ENCODE measurements at regions not wholly inside any gene's neighbourhood (a gene's known extent, or its start where the extent isn't known, plus 50 kb on each side); places are given as distances from the start of the nearest gene placed in this dataset.

DNA sequence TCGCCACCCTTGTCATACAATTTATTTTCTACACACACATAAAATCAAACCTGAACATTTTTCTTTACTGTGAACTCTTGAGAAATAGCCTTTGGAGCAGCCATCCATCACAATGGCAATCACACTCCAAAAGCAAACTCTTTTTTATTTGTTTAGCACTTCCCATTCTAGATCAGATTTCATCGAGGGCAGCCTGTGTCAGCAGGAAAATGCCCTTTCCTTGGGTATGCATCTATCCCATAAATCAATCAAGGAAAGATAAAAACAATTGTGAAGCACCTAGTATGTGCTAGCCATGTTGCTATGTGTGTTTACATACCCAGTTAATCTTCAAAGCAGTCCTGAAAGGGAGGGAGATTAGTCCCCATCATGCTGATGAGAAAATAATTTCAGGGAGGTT, 484.1 kb upstream of the USP24 start:
- Mint-ChIP-seq H3K27ac (ENCODE audit: unreplicated experiment) (no peak overlapping the region), H3K4me3 (ENCODE audit: unreplicated experiment) (no peak overlapping the region), H3K36me3 (ENCODE audit: unreplicated experiment) (no peaks in the 10 kb centered on the region), H3K4me1 (ENCODE audit: low read depth, unreplicated experiment) (no peaks in the 10 kb centered on the region), H3K9me3 (ENCODE audit: unreplicated experiment) (no peaks in the 10 kb centered on the region), H3K27me3 (ENCODE audit: unreplicated experiment) (no peaks in the 10 kb centered on the region)
- DNase-seq = no peak
- TF ChIP-seq, protein P1, sequence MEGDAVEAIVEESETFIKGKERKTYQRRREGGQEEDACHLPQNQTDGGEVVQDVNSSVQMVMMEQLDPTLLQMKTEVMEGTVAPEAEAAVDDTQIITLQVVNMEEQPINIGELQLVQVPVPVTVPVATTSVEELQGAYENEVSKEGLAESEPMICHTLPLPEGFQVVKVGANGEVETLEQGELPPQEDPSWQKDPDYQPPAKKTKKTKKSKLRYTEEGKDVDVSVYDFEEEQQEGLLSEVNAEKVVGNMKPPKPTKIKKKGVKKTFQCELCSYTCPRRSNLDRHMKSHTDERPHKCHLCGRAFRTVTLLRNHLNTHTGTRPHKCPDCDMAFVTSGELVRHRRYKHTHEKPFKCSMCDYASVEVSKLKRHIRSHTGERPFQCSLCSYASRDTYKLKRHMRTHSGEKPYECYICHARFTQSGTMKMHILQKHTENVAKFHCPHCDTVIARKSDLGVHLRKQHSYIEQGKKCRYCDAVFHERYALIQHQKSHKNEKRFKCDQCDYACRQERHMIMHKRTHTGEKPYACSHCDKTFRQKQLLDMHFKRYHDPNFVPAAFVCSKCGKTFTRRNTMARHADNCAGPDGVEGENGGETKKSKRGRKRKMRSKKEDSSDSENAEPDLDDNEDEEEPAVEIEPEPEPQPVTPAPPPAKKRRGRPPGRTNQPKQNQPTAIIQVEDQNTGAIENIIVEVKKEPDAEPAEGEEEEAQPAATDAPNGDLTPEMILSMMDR (IDR thresholded peaks at IDR 0.05; ENCODE audit: partially characterized antibody, unreplicated experiment) = no peak

DNA sequence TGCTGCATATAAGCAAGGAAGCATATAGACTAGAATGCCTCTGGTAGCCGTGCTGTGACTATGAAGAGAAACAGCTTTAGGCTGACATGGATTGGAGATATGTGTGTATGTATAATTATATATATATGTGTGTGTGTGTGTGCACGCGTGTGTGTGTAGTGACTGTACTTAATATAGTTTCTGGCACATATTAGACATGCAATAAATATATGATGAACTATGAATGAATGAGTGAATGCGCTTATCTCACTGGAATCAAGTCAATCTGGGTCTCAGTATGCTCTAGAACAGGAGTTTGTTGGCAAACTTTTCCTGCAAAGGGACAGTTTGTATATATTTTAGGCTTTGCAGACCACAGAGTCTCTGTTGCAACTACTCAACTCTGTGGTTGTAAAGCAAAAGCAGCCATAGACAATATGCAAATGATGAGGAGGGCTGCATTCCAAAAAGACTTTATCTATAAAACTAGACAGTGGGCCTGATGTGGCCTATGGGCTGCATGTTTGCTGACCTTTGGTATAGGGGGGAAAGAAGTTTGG, 482.9 kb upstream of the USP24 start:
- no peak overlapping the region for H3K27ac Mint-ChIP-seq (ENCODE audit: unreplicated experiment)
- H3K4me3 Mint-ChIP-seq (ENCODE audit: unreplicated experiment) = no peak overlapping the region
- DNase-seq = no peak
- no peaks in the 10 kb centered on the region for H3K4me1 Mint-ChIP-seq (ENCODE audit: low read depth, unreplicated experiment)
- TF ChIP-seq, protein P1 (IDR thresholded peaks at IDR 0.05; ENCODE audit: partially characterized antibody, unreplicated experiment) = no peak
- no peaks in the 10 kb centered on the region for H3K36me3 Mint-ChIP-seq (ENCODE audit: unreplicated experiment)
- no peaks in the 10 kb centered on the region for H3K9me3 Mint-ChIP-seq (ENCODE audit: unreplicated experiment)
- H3K27me3 Mint-ChIP-seq (ENCODE audit: unreplicated experiment) = no peaks in the 10 kb centered on the region

DNA sequence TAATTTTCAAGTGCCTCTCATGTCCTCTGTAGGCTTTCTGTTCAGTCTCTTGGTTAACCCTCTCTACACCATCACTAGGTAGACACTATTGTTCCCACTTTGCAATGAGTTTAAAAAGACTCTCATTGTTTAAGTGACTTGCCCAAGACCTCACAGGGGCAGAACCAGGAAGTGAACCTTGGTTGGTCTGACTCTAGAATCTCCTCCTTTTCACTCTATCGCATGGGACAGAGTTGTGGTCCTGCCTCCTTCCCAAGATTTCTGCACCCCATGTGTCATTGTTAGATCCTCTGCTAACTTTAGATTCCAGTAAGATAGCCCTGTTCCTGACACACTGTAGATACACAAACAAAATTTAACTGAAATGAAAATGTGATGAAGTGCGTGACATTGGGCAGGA, 481.7 kb upstream of the USP24 start:
- no peaks in the 10 kb centered on the region for H3K9me3 Mint-ChIP-seq (ENCODE audit: unreplicated experiment)
- no peak overlapping the region for H3K27ac Mint-ChIP-seq (ENCODE audit: unreplicated experiment)
- DNase-seq = no peak
- H3K4me1 Mint-ChIP-seq (ENCODE audit: low read depth, unreplicated experiment) = no peaks in the 10 kb centered on the region
- no peaks in the 10 kb centered on the region for H3K36me3 Mint-ChIP-seq (ENCODE audit: unreplicated experiment)
- TF ChIP-seq, protein P1 (IDR thresholded peaks at IDR 0.05; ENCODE audit: partially characterized antibody, unreplicated experiment) = no peak
- no peak overlapping the region for H3K4me3 Mint-ChIP-seq (ENCODE audit: unreplicated experiment)
- H3K27me3 Mint-ChIP-seq (ENCODE audit: unreplicated experiment) = no peaks in the 10 kb centered on the region

DNA sequence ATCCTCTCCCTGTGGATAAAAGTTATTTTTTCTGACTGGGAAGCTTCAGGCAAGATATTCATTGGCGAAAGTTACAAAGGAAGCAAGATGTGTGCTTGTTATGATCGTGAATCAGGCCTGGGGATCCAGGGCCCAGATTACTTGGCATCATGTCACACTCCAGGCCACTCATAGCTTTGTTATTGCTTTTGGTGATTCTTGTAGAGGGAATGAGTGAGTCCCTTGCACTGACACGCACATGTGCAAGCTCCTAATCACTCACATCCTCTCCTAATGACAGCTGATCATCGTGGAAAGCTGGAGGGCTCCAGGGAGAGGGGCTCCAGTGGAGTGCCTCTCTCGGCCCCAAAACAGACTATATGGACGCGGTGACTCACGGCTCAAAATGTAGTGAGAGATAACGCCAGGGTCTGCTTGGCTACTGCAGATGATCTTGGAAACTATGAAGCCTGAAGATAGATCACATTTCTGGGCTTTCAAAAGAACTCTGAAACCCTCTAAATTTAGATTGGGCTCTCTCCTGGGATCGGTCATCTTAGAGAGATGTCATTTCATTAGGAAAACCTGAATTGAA, 481.1 kb upstream of the USP24 start:
- TF ChIP-seq, protein P1 (IDR thresholded peaks at IDR 0.05; ENCODE audit: partially characterized antibody, unreplicated experiment) = no peak
- Mint-ChIP-seq H3K27ac (ENCODE audit: unreplicated experiment) (no peak overlapping the region), H3K4me1 (ENCODE audit: low read depth, unreplicated experiment) (no peaks in the 10 kb centered on the region), H3K4me3 (ENCODE audit: unreplicated experiment) (no peak overlapping the region), H3K9me3 (ENCODE audit: unreplicated experiment) (no peaks in the 10 kb centered on the region), H3K27me3 (ENCODE audit: unreplicated experiment) (no peaks in the 10 kb centered on the region), H3K36me3 (ENCODE audit: unreplicated experiment) (no peaks in the 10 kb centered on the region)
- DNase-seq = no peak

DNA sequence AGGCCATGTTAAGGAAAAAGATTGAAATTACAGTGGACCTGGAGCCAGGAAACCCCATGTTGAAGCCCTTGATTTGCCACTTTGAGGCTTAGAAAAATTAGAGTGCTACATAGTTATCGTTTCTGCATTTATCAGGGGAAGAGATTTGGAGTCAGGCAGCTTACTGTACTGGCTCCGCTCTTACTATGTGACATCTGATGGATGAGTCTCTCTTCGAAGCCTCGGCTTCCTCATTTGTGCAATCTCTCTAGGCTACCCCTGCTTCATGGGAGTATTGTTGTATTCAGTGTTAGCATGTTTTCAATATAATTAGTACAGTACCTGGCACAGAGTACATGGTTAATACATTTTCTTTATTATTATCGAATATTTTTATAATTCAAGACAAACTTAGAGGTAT, 480.4 kb upstream of the USP24 start:
- DNase-seq = no peak
- no peaks in the 10 kb centered on the region for H3K27me3 Mint-ChIP-seq (ENCODE audit: unreplicated experiment)
- H3K4me3 Mint-ChIP-seq (ENCODE audit: unreplicated experiment) = no peak overlapping the region
- H3K27ac Mint-ChIP-seq (ENCODE audit: unreplicated experiment) = no peak overlapping the region
- H3K36me3 Mint-ChIP-seq (ENCODE audit: unreplicated experiment) = no peaks in the 10 kb centered on the region
- H3K4me1 Mint-ChIP-seq (ENCODE audit: low read depth, unreplicated experiment) = no peaks in the 10 kb centered on the region
- TF ChIP-seq, protein P1 (IDR thresholded peaks at IDR 0.05; ENCODE audit: partially characterized antibody, unreplicated experiment) = no peak
- no peaks in the 10 kb centered on the region for H3K9me3 Mint-ChIP-seq (ENCODE audit: unreplicated experiment)

All from glutamatergic neuron (in vitro differentiated cells).